PC-9 (cell line): ENCODE measurements at regions not wholly inside any gene's neighbourhood (a gene's known extent, or its start where the extent isn't known, plus 50 kb on each side); places are given as distances from the start of the nearest gene placed in this dataset.

Experiments
- CTCF ChIP-seq: fragments of 200-600 bp; sonication (generic); conservative IDR thresholded peaks from 2 replicates; pipeline ENCODE4 v1.6.1; 2017; ENCODE audit warnings: mixed run types, antibody characterized with exemption, mild to moderate bottlenecking, moderate library complexity
- EZH2 ChIP-seq: fragments of 200-600 bp; sonication (generic); IDR thresholded peaks from 2 replicates; pipeline ENCODE4 v1.8.0; 2017; ENCODE audit warnings: antibody characterized with exemption, low read depth

DNA sequence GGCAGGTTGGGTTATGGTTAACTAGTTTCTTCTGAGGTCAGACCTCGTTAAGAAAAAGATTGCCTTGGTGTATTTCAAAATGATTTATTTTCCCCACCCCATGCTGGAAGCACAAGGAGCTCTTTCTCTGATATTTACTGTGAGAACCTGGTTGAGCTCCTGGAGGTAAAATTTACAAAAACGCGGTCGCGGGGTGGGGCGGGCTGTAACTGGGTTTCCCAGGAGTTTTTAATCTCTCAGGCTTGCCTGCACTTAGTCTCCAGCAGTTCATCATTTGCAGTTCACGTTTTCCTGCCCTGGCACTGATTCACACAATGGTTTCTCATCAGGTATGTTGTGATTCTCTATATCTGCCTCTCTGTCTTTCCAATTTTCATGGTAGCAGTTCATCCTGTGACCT is 67.9 kb upstream of the PDE3A start:
- TF ChIP-seq CTCF (no peak), EZH2 (no peak)
